K562 (cell line): ENCODE measurements at regions not wholly inside any gene's neighbourhood (a gene's known extent, or its start where the extent isn't known, plus 50 kb on each side); places are given as distances from the start of the nearest gene placed in this dataset.

Source experiments
- E2F4 ChIP-seq: sonication (generic); formaldehyde crosslinking; IDR thresholded peaks from 2 replicates; pipeline ENCODE4 v1.8.0; 2022; ENCODE audit warnings: mild to moderate bottlenecking, low read depth, missing genetic modification reagents
- ERF ChIP-seq: fragments of 450-650 bp; formaldehyde crosslinking; IDR thresholded peaks from 2 replicates; pipeline ENCODE4 v1.4.0; 2020; ENCODE audit warnings: mild to moderate bottlenecking, mixed read lengths
- GATAD2A ChIP-seq: fragments of 450-650 bp; IDR thresholded peaks from 2 replicates; pipeline ENCODE4 v1.6.1; 2017
- HINFP ChIP-seq: fragments of 450-650 bp; conservative IDR thresholded peaks from 2 replicates; pipeline ENCODE4 v1.6.1; 2016; ENCODE audit warnings: missing genetic modification characterization, low read depth, mild to moderate bottlenecking, control low read depth, missing compliant biosample characterization
- HMG20A ChIP-seq: fragments of 450-650 bp; formaldehyde crosslinking; conservative IDR thresholded peaks from 2 replicates; pipeline ENCODE4 v1.4.0; 2020; ENCODE audit warnings: mild to moderate bottlenecking, mixed read lengths
- HNRNPUL1 ChIP-seq: fragments of 200-400 bp; formaldehyde crosslinking; IDR thresholded peaks from 2 replicates; pipeline ENCODE4 v1.6.1; 2017; ENCODE audit warnings: low read length
- LCOR ChIP-seq: sonication (generic); formaldehyde crosslinking; IDR thresholded peaks from 2 replicates; pipeline ENCODE4 v1.8.0; 2022; ENCODE audit warnings: mild to moderate bottlenecking, missing genetic modification reagents
- MED1 ChIP-seq: sonication (generic); formaldehyde crosslinking; IDR thresholded peaks from 2 replicates; pipeline ENCODE4 v1.8.1; 2023; ENCODE audit warnings: missing genetic modification reagents, borderline replicate concordance
- RBFOX2 ChIP-seq: fragments of 200-400 bp; formaldehyde crosslinking; IDR thresholded peaks from 2 replicates; pipeline ENCODE4 v1.6.1; 2017; ENCODE audit warnings: low read depth, mild to moderate bottlenecking, low read length, moderate library complexity
- SMARCB1 ChIP-seq: IDR thresholded peaks from 2 replicates; pipeline ENCODE4 v1.6.1; 2011; ENCODE audit warnings: improper control_type of control experiment, low read depth; ENCODE audit not compliant: insufficient read length
- TAF7 ChIP-seq: fragments of 450-650 bp; IDR thresholded peaks from 2 replicates; pipeline ENCODE4 v1.6.1; 2016; ENCODE audit warnings: missing genetic modification characterization, missing compliant biosample characterization
- ZBTB5 ChIP-seq: fragments of 450-650 bp; IDR thresholded peaks from 2 replicates; pipeline ENCODE4 v1.6.1; 2017; ENCODE audit warnings: antibody characterized with exemption
- ZEB2 ChIP-seq: fragments of 450-650 bp; IDR thresholded peaks from 2 replicates; pipeline ENCODE4 v1.6.1; 2016
- ZNF384 ChIP-seq: IDR thresholded peaks from 2 replicates; pipeline ENCODE4 v1.6.1; 2012; ENCODE audit warnings: low read depth, low read length, improper control_type of control experiment
- ZNF41 ChIP-seq: fragments of 250-450 bp; sonication (Bioruptor Pico); conservative IDR thresholded peaks from 2 replicates; pipeline ENCODE4 v1.4.0; 2020; ENCODE audit warnings: mild to moderate bottlenecking
- ZNF589 ChIP-seq: fragments of 200-800 bp; sonication (Bioruptor generic); IDR thresholded peaks from 2 replicates; pipeline ENCODE4 v1.6.1; 2016; ENCODE audit warnings: low read depth, missing genetic modification characterization, missing compliant biosample characterization
- TF ChIP-seq, protein P1 (sequence below): sonication (generic); IDR thresholded peaks from 2 replicates; pipeline ENCODE4 v1.6.1; 2016
- TF ChIP-seq, protein P2 (sequence below), 3 experiments: fragments of 200-800 bp in 1 of 3; fragments of 250-450 bp in 1 of 3; fragments of 450-650 bp in 1 of 3; sonication (Bioruptor Pico) in 1 of 3; sonication (Bioruptor generic) in 1 of 3; formaldehyde crosslinking in 1 of 3; IDR thresholded peaks; 2 replicates each; pipeline versions ENCODE4 v1.6.1 to v1.8.0; 2016 to 2022; ENCODE audit warnings: mild to moderate bottlenecking in 2 of 3, missing genetic modification characterization in 2 of 3, missing compliant biosample characterization in 1 of 3, moderate library complexity in 1 of 3

DNA sequence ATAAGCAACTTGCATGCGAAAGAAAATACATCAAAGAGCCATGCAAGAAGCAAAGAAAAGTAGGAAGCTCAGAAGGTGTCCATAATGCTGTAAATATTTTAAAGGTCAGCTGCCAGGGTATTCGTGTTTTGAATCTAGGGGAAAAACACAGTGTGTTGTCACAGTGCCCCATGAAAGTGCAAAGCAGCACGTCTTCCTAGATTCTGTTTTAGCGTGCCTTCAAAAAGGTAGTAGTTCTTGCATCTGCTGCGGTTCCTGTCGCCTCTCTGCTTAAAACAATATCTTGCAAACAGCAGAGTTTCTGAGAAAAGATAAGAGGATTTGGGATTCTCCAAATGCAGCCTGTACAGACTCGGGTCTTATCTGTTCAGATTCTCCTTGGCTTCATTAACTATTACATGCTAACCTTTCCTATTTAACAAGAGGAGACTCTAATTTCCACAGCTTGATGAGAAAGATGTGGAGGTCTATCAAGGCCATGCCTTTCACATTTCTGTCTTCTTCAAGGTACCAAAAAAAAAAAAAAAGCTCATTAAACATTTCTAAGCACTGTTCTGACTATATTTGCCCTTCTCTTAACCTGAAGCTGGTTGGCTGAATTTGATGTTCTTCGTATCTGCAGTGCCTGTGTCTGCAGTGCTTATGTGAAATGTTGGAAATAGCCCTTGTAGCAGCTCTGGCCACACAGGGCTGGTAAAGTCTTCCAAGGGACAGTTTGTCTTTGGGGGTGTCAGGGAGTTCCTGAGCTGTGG is 297.5 kb downstream of the ADGB start (continued):
- TF ChIP-seq, protein P1, sequence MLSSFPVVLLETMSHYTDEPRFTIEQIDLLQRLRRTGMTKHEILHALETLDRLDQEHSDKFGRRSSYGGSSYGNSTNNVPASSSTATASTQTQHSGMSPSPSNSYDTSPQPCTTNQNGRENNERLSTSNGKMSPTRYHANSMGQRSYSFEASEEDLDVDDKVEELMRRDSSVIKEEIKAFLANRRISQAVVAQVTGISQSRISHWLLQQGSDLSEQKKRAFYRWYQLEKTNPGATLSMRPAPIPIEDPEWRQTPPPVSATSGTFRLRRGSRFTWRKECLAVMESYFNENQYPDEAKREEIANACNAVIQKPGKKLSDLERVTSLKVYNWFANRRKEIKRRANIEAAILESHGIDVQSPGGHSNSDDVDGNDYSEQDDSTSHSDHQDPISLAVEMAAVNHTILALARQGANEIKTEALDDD = peak; percentile 74
- no peak; the same call in 1 of the 2 replicates for TF ChIP-seq TAF7 (tag)
- 0 out of 2 replicates have a peak, but pooled peaks have one; percentile 6 for TF ChIP-seq ZNF589 (CRISPR knock-in tag)
- TF ChIP-seq, protein P2, sequence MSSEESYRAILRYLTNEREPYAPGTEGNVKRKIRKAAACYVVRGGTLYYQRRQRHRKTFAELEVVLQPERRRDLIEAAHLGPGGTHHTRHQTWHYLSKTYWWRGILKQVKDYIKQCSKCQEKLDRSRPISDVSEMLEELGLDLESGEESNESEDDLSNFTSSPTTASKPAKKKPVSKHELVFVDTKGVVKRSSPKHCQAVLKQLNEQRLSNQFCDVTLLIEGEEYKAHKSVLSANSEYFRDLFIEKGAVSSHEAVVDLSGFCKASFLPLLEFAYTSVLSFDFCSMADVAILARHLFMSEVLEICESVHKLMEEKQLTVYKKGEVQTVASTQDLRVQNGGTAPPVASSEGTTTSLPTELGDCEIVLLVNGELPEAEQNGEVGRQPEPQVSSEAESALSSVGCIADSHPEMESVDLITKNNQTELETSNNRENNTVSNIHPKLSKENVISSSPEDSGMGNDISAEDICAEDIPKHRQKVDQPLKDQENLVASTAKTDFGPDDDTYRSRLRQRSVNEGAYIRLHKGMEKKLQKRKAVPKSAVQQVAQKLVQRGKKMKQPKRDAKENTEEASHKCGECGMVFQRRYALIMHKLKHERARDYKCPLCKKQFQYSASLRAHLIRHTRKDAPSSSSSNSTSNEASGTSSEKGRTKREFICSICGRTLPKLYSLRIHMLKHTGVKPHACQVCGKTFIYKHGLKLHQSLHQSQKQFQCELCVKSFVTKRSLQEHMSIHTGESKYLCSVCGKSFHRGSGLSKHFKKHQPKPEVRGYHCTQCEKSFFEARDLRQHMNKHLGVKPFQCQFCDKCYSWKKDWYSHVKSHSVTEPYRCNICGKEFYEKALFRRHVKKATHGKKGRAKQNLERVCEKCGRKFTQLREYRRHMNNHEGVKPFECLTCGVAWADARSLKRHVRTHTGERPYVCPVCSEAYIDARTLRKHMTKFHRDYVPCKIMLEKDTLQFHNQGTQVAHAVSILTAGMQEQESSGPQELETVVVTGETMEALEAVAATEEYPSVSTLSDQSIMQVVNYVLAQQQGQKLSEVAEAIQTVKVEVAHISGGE (CRISPR knock-in tag; IDR thresholded peaks at IDR 0.05) = peak in 1 of 3 experiments; percentile 48; a peak in 1 of 6 replicates
- TF ChIP-seq MED1 (CRISPR knock-in tag) = no peak
- TF ChIP-seq HINFP (tag) = no peak
- peak; percentile 54; the same call in 1 of the 2 replicates for TF ChIP-seq GATAD2A
- no peak for TF ChIP-seq E2F4
- TF ChIP-seq ZEB2 = peak; percentile 54; the same call in 1 of the 2 replicates
- TF ChIP-seq HNRNPUL1 = no peak
- peak; percentile 88 for TF ChIP-seq SMARCB1
- TF ChIP-seq LCOR = peak; percentile 18; the same call in 1 of the 2 replicates
- TF ChIP-seq ZNF41 (CRISPR knock-in tag) = peak; percentile 47; the same call in 1 of the 2 replicates
- 0 out of 2 replicates have a peak, but pooled peaks have one; percentile 35 for TF ChIP-seq ERF
- peak; percentile 2; the same call in 1 of the 2 replicates for TF ChIP-seq HMG20A (CRISPR knock-in tag)
- TF ChIP-seq ZNF384 = peak; percentile 48; the same call in 1 of the 2 replicates
- TF ChIP-seq RBFOX2 = peak; percentile 55
- no peak for TF ChIP-seq ZBTB5
